SK-N-SH treated with all-trans-retinoic acid at 6 μM for 48 hours (cell line): ENCODE measurements at regions not wholly inside any gene's neighbourhood (a gene's known extent, or its start where the extent isn't known, plus 50 kb on each side); places are given as distances from the start of the nearest gene placed in this dataset.

Experiments used
- ATAC-seq: fragments of 200-7000 bp; cut with Tn5 transposase; 3 replicates; pipeline ENCODE4 v1.9.1; 2020; ENCODE audit warnings: mild to moderate bottlenecking, moderate library complexity
- ARNTL ChIP-seq: fragments of 450-650 bp; formaldehyde crosslinking; IDR thresholded peaks from 2 replicates; pipeline ENCODE4 v1.5.0; 2020; ENCODE audit warnings: low read depth, mild to moderate bottlenecking, moderate library complexity, borderline replicate concordance
- BACH2 ChIP-seq: fragments of 250-450 bp; sonication (Bioruptor Pico); IDR thresholded peaks from 2 replicates; pipeline ENCODE4 v1.9.0; 2021; ENCODE audit warnings: mild to moderate bottlenecking, borderline replicate concordance
- CSDC2 ChIP-seq: fragments of 250-450 bp; sonication (Bioruptor Pico); IDR thresholded peaks from 2 replicates; pipeline ENCODE4 v1.5.0; 2020; ENCODE audit warnings: mild to moderate bottlenecking, moderate library complexity
- ESRRG ChIP-seq: fragments of 250-450 bp; sonication (Bioruptor Pico); IDR thresholded peaks from 2 replicates; pipeline ENCODE4 v1.6.1; 2021; ENCODE audit warnings: mild to moderate bottlenecking
- GLIS3 ChIP-seq: fragments of 250-450 bp; sonication (Bioruptor Pico); IDR thresholded peaks from 2 replicates; pipeline ENCODE4 v1.5.0; 2020; ENCODE audit warnings: mild to moderate bottlenecking, moderate library complexity
- ISL1 ChIP-seq: fragments of 250-450 bp; sonication (Bioruptor Pico); IDR thresholded peaks from 2 replicates; pipeline ENCODE4 v2.1.2; 2022; ENCODE audit warnings: mild to moderate bottlenecking, moderate library complexity
- OSR1 ChIP-seq: fragments of 250-450 bp; sonication (Bioruptor Pico); IDR thresholded peaks from 2 replicates; pipeline ENCODE4 v1.8.0; 2022; ENCODE audit warnings: moderate library complexity, mild to moderate bottlenecking, inconsistent platforms
- PPARA ChIP-seq: fragments of 250-450 bp; sonication (Bioruptor Pico); IDR thresholded peaks from 2 replicates; pipeline ENCODE4 v1.5.0; 2020; ENCODE audit warnings: mild to moderate bottlenecking, borderline replicate concordance
- RARB ChIP-seq: fragments of 250-450 bp; sonication (Bioruptor Pico); IDR thresholded peaks from 2 replicates; pipeline ENCODE4 v1.8.0; 2021; ENCODE audit warnings: mild to moderate bottlenecking, moderate library complexity
- SNAI2 ChIP-seq: fragments of 250-450 bp; sonication (Bioruptor Pico); IDR thresholded peaks from 2 replicates; pipeline ENCODE4 v1.5.0; 2020; ENCODE audit warnings: mild to moderate bottlenecking, moderate library complexity
- TCF4 ChIP-seq: fragments of 250-450 bp; sonication (Bioruptor Pico); IDR thresholded peaks from 2 replicates; pipeline ENCODE4 v1.8.0; 2021; ENCODE audit warnings: mild to moderate bottlenecking, moderate library complexity, borderline replicate concordance
- TOX ChIP-seq: fragments of 250-450 bp; sonication (Bioruptor Pico); IDR thresholded peaks from 2 replicates; pipeline ENCODE4 v1.8.0; 2021; ENCODE audit warnings: mild to moderate bottlenecking, moderate library complexity, borderline replicate concordance
- ZC3H10 ChIP-seq: fragments of 250-450 bp; sonication (Bioruptor Pico); IDR thresholded peaks from 2 replicates; pipeline ENCODE4 v1.5.1; 2021; ENCODE audit warnings: mild to moderate bottlenecking, moderate library complexity
- ZFP3 ChIP-seq: fragments of 250-450 bp; sonication (Bioruptor Pico); IDR thresholded peaks from 2 replicates; pipeline ENCODE4 v1.5.0; 2020; ENCODE audit warnings: mild to moderate bottlenecking, moderate library complexity
- ZFP30 ChIP-seq: fragments of 450-650 bp; formaldehyde crosslinking; IDR thresholded peaks from 2 replicates; pipeline ENCODE4 v1.5.0; 2022; ENCODE audit warnings: mild to moderate bottlenecking, moderate library complexity
- ZNF565 ChIP-seq: fragments of 450-650 bp; formaldehyde crosslinking; conservative IDR thresholded peaks from 2 replicates; pipeline ENCODE4 v1.5.0; 2020; ENCODE audit warnings: low read depth, mild to moderate bottlenecking, moderate library complexity
- ZNF70 ChIP-seq: fragments of 450-650 bp; formaldehyde crosslinking; IDR thresholded peaks from 2 replicates; pipeline ENCODE4 v1.5.0; 2020; ENCODE audit warnings: mild to moderate bottlenecking, moderate library complexity
- ZNF8 ChIP-seq: fragments of 450-650 bp; formaldehyde crosslinking; IDR thresholded peaks from 2 replicates; pipeline ENCODE4 v1.5.0; 2020; ENCODE audit warnings: mild to moderate bottlenecking, moderate library complexity
- TF ChIP-seq, protein P1 (sequence below): fragments of 250-450 bp; sonication (Bioruptor Pico); IDR thresholded peaks from 2 replicates; pipeline ENCODE4 v1.5.0; 2020; ENCODE audit warnings: mild to moderate bottlenecking, moderate library complexity
- TF ChIP-seq, protein P2 (sequence below): fragments of 250-450 bp; sonication (Bioruptor Pico); IDR thresholded peaks from 2 replicates; pipeline ENCODE4 v1.8.0; 2020; ENCODE audit warnings: mild to moderate bottlenecking, moderate library complexity, borderline replicate concordance
- TF ChIP-seq, protein P3 (sequence below): fragments of 250-450 bp; sonication (Bioruptor Pico); IDR thresholded peaks from 2 replicates; pipeline ENCODE4 v1.5.1; 2021; ENCODE audit warnings: mild to moderate bottlenecking, moderate library complexity
- TF ChIP-seq, protein P4 (sequence below): fragments of 250-450 bp; sonication (Bioruptor Pico); IDR thresholded peaks from 2 replicates; pipeline ENCODE4 v1.5.1; 2020; ENCODE audit warnings: low read depth, mild to moderate bottlenecking, moderate library complexity
- TF ChIP-seq, protein P5 (sequence below): fragments of 250-450 bp; sonication (Bioruptor Pico); IDR thresholded peaks from 2 replicates; pipeline ENCODE4 v1.8.0; 2021; ENCODE audit warnings: low read depth, mild to moderate bottlenecking, moderate library complexity, borderline replicate concordance

DNA sequence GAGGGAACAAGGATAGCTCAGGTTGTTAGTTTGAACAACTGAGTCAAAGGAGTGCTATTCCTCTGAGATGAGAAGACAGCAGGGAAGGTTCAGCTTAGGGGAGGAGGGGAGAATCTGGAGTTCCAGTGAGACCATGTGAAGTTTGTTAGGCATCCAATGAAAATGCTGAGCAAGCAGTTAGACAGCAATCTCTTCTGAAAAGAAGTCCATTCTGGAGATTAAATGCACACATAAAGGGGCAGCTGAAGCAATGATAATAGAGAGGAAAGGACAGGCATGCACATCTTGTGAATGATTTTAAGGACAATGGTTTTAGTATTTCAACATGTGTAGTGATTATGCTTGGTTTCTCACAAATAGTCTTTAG lies 89.7 kb upstream of the GHITM start:
- ATAC-seq, result no peak
- TF ChIP-seq GLIS3 (CRISPR knock-in tag) (no peak), OSR1 (CRISPR knock-in tag) (no peak), SNAI2 (CRISPR knock-in tag) (no peak), ZNF565 (CRISPR knock-in tag) (no peak), ESRRG (CRISPR knock-in tag) (no peak), ARNTL (CRISPR knock-in tag) (no peak), ZFP30 (CRISPR knock-in tag) (no peak), TCF4 (CRISPR knock-in tag) (no peak), ZC3H10 (CRISPR knock-in tag) (no peak), RARB (CRISPR knock-in tag) (no peak), ZNF8 (CRISPR knock-in tag) (no peak), ZFP3 (CRISPR knock-in tag) (no peak), ZNF70 (CRISPR knock-in tag) (no peak), CSDC2 (CRISPR knock-in tag) (no peak), ISL1 (CRISPR knock-in tag) (no peak)
- TF ChIP-seq, protein P1, sequence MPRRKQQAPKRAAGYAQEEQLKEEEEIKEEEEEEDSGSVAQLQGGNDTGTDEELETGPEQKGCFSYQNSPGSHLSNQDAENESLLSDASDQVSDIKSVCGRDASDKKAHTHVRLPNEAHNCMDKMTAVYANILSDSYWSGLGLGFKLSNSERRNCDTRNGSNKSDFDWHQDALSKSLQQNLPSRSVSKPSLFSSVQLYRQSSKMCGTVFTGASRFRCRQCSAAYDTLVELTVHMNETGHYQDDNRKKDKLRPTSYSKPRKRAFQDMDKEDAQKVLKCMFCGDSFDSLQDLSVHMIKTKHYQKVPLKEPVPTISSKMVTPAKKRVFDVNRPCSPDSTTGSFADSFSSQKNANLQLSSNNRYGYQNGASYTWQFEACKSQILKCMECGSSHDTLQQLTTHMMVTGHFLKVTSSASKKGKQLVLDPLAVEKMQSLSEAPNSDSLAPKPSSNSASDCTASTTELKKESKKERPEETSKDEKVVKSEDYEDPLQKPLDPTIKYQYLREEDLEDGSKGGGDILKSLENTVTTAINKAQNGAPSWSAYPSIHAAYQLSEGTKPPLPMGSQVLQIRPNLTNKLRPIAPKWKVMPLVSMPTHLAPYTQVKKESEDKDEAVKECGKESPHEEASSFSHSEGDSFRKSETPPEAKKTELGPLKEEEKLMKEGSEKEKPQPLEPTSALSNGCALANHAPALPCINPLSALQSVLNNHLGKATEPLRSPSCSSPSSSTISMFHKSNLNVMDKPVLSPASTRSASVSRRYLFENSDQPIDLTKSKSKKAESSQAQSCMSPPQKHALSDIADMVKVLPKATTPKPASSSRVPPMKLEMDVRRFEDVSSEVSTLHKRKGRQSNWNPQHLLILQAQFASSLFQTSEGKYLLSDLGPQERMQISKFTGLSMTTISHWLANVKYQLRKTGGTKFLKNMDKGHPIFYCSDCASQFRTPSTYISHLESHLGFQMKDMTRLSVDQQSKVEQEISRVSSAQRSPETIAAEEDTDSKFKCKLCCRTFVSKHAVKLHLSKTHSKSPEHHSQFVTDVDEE (CRISPR knock-in tag), result no peak
- TF ChIP-seq, protein P2, sequence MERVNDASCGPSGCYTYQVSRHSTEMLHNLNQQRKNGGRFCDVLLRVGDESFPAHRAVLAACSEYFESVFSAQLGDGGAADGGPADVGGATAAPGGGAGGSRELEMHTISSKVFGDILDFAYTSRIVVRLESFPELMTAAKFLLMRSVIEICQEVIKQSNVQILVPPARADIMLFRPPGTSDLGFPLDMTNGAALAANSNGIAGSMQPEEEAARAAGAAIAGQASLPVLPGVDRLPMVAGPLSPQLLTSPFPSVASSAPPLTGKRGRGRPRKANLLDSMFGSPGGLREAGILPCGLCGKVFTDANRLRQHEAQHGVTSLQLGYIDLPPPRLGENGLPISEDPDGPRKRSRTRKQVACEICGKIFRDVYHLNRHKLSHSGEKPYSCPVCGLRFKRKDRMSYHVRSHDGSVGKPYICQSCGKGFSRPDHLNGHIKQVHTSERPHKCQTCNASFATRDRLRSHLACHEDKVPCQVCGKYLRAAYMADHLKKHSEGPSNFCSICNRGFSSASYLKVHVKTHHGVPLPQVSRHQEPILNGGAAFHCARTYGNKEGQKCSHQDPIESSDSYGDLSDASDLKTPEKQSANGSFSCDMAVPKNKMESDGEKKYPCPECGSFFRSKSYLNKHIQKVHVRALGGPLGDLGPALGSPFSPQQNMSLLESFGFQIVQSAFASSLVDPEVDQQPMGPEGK (CRISPR knock-in tag), result no peak
- TF ChIP-seq, protein P3, sequence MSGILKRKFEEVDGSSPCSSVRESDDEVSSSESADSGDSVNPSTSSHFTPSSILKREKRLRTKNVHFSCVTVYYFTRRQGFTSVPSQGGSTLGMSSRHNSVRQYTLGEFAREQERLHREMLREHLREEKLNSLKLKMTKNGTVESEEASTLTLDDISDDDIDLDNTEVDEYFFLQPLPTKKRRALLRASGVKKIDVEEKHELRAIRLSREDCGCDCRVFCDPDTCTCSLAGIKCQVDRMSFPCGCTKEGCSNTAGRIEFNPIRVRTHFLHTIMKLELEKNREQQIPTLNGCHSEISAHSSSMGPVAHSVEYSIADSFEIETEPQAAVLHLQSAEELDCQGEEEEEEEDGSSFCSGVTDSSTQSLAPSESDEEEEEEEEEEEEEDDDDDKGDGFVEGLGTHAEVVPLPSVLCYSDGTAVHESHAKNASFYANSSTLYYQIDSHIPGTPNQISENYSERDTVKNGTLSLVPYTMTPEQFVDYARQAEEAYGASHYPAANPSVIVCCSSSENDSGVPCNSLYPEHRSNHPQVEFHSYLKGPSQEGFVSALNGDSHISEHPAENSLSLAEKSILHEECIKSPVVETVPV, result no peak
- TF ChIP-seq, all 23 proteins: peak for 0

DNA sequence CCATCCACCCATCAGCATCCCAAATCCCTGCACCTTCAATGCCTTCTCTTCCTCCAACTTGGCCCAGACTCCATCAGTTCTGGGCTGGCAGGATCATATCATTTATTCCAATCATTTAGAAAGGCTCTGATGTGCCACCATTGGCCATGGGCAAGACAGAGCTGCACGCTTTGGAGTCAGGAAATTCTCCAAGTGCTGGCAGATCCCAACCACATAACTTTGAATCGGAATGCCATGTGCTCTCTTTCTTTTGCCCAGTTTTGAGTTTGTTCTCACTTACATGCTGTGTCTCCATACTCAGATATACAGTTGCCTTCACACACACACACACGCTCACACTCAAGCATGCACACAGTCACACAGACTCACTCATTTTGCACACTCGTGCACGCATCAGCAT lies 85.7 kb upstream of the GHITM start:
- TF ChIP-seq BACH2 (CRISPR knock-in tag) (no peak), TOX (CRISPR knock-in tag) (no peak), ZFP30 (CRISPR knock-in tag) (no peak), ESRRG (CRISPR knock-in tag) (no peak), ZC3H10 (CRISPR knock-in tag) (no peak), ARNTL (CRISPR knock-in tag) (no peak), ISL1 (CRISPR knock-in tag) (no peak), PPARA (no peak), ZNF70 (CRISPR knock-in tag) (no peak), RARB (CRISPR knock-in tag) (no peak), SNAI2 (CRISPR knock-in tag) (no peak)
- TF ChIP-seq, protein P4, sequence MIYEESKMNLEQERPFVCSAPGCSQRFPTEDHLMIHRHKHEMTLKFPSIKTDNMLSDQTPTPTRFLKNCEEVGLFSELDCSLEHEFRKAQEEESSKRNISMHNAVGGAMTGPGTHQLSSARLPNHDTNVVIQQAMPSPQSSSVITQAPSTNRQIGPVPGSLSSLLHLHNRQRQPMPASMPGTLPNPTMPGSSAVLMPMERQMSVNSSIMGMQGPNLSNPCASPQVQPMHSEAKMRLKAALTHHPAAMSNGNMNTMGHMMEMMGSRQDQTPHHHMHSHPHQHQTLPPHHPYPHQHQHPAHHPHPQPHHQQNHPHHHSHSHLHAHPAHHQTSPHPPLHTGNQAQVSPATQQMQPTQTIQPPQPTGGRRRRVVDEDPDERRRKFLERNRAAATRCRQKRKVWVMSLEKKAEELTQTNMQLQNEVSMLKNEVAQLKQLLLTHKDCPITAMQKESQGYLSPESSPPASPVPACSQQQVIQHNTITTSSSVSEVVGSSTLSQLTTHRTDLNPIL (CRISPR knock-in tag), result no peak
- TF ChIP-seq, protein P5, sequence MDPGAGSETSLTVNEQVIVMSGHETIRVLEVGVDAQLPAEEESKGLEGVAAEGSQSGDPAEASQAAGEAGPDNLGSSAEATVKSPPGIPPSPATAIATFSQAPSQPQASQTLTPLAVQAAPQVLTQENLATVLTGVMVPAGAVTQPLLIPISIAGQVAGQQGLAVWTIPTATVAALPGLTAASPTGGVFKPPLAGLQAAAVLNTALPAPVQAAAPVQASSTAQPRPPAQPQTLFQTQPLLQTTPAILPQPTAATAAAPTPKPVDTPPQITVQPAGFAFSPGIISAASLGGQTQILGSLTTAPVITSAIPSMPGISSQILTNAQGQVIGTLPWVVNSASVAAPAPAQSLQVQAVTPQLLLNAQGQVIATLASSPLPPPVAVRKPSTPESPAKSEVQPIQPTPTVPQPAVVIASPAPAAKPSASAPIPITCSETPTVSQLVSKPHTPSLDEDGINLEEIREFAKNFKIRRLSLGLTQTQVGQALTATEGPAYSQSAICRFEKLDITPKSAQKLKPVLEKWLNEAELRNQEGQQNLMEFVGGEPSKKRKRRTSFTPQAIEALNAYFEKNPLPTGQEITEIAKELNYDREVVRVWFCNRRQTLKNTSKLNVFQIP, result no peak
- TF ChIP-seq, protein P3, result no peak
- TF ChIP-seq, protein P2 (CRISPR knock-in tag), result no peak
- ATAC-seq, result no peak
